HEK293 (cell line): ENCODE measurements at regions not wholly inside any gene's neighbourhood (a gene's known extent, or its start where the extent isn't known, plus 50 kb on each side); places are given as distances from the start of the nearest gene placed in this dataset.

Experiments
- ZNF140 ChIP-seq: fragments of 450-650 bp; formaldehyde crosslinking; IDR thresholded peaks from 2 replicates; pipeline ENCODE4 v1.5.1; 2016; ENCODE audit warnings: missing biosample characterization, missing genetic modification characterization
- ZNF184 ChIP-seq: fragments of 450-650 bp; IDR thresholded peaks from 2 replicates; pipeline ENCODE4 v1.5.1; 2018; ENCODE audit warnings: missing biosample characterization, mild to moderate bottlenecking, missing genetic modification characterization
- ZNF248 ChIP-seq: fragments of 450-650 bp; formaldehyde crosslinking; IDR thresholded peaks from 2 replicates; pipeline ENCODE4 v1.5.1; 2017; ENCODE audit warnings: missing biosample characterization, missing genetic modification characterization
- ZNF423 ChIP-seq: fragments of 450-650 bp; formaldehyde crosslinking; IDR thresholded peaks from 2 replicates; pipeline ENCODE4 v1.5.1; 2016; ENCODE audit warnings: missing biosample characterization, missing genetic modification characterization
- TF ChIP-seq, protein P1 (sequence below): fragments of 450-650 bp; formaldehyde crosslinking; IDR thresholded peaks from 2 replicates; pipeline ENCODE4 v1.5.1; 2016; ENCODE audit warnings: missing biosample characterization, missing genetic modification characterization

DNA sequence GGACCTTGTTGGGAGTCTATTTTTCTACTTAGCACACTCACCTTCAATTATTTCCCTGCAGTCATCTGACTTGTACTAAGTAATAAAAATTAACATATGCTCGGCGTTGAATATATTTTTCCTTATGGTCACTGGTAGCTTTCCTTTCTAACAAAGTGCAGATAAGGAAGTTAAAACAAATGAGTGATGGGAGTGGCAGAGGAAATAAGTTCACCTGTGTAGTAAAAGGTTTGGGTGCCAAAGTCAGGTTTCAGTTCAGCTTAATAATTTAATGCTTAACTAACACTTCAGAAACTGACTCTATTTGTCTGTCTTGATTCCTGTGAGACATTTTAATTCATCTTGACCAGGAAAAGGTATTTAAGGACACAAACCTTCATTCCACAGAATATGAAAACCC is 184.4 kb downstream of the PCDH7 start:
- no peak for TF ChIP-seq ZNF184 (tag by site-specific recombination)
- TF ChIP-seq, protein P1, sequence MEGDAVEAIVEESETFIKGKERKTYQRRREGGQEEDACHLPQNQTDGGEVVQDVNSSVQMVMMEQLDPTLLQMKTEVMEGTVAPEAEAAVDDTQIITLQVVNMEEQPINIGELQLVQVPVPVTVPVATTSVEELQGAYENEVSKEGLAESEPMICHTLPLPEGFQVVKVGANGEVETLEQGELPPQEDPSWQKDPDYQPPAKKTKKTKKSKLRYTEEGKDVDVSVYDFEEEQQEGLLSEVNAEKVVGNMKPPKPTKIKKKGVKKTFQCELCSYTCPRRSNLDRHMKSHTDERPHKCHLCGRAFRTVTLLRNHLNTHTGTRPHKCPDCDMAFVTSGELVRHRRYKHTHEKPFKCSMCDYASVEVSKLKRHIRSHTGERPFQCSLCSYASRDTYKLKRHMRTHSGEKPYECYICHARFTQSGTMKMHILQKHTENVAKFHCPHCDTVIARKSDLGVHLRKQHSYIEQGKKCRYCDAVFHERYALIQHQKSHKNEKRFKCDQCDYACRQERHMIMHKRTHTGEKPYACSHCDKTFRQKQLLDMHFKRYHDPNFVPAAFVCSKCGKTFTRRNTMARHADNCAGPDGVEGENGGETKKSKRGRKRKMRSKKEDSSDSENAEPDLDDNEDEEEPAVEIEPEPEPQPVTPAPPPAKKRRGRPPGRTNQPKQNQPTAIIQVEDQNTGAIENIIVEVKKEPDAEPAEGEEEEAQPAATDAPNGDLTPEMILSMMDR = no peak
- no peak for TF ChIP-seq ZNF140 (tag by site-specific recombination)
- TF ChIP-seq ZNF423 (tag by site-specific recombination) = no peak
- no peak for TF ChIP-seq ZNF248 (tag by site-specific recombination)
